Ascending aorta (tissue), 2 donors: ENCODE measurements at regions not wholly inside any gene's neighbourhood (a gene's known extent, or its start where the extent isn't known, plus 50 kb on each side); places are given as distances from the start of the nearest gene placed in this dataset.

Experiments
- DNase-seq, 2 donors: peaks; one replicate each; pipeline ENCODE4 v3.0.0-alpha.2; 2019; ENCODE audit warnings: low spot score in 2 of 2
- H3K27ac ChIP-seq, 2 donors: fragments of 200-600 bp; sonication (generic); one replicate each; pipeline ENCODE4 v1.5.1; 2016 to 2017; ENCODE audit warnings: mild to moderate bottlenecking in 1 of 2
- H3K27me3 ChIP-seq: fragments of 200-600 bp; sonication (generic); one replicate; pipeline ENCODE4 v1.5.1; 2017
- H3K36me3 ChIP-seq, 2 donors: fragments of 200-600 bp; sonication (generic); one replicate each; pipeline ENCODE4 v1.5.1; 2016
- H3K4me1 ChIP-seq, 2 donors: fragments of 200-600 bp; sonication (generic); one replicate each; pipeline ENCODE4 v1.5.1; 2016 to 2017; ENCODE audit warnings: mild to moderate bottlenecking in 1 of 2
- H3K4me3 ChIP-seq, 2 donors: fragments of 200-600 bp; sonication (generic); one replicate each; pipeline ENCODE4 v1.5.1; 2016 to 2017; ENCODE audit warnings: mild to moderate bottlenecking in 1 of 2
- H3K9me3 ChIP-seq, 2 donors: fragments of 200-600 bp; sonication (generic); one replicate each; pipeline ENCODE4 v1.5.1; 2016
- CTCF ChIP-seq, 3 experiments: fragments of 200-600 bp in 2 of 3; fragments of 450-650 bp in 1 of 3; sonication (generic) in 2 of 3; IDR thresholded peaks; one replicate each; pipeline ENCODE4 v1.5.1; 2016 to 2019; ENCODE audit warnings: antibody characterized with exemption in 3 of 3, mild to moderate bottlenecking in 1 of 3, moderate library complexity in 1 of 3
- intact Hi-C: fragments of 100-400 bp; cut with DNase I; formaldehyde crosslinking; loops from one replicate; pipeline ENCODE4 v1.15.1; 2023

GRCh38 chr9:34825775-34826174 lies 115.8 kb upstream of the CCL21 start:
- H3K4me1 ChIP-seq: no peaks in the 10 kb centered on the region
- DNase-seq: no peak
- intact Hi-C loops: no loop called here
- no peak for TF ChIP-seq CTCF (IDR thresholded peaks at IDR 0.05)
- no peaks in the 10 kb centered on the region for H3K9me3 ChIP-seq
- no peak overlapping the region for H3K4me3 ChIP-seq
- no peak overlapping the region for H3K27ac ChIP-seq
- H3K36me3 ChIP-seq: no peaks in the 10 kb centered on the region
- H3K27me3 ChIP-seq: no peaks in the 10 kb centered on the region

GRCh38 chr9:34823778-34824177 lies 113.8 kb upstream of the CCL21 start:
- no peak overlapping the region for H3K4me3 ChIP-seq
- H3K36me3 ChIP-seq: no peaks in the 10 kb centered on the region
- TF ChIP-seq CTCF (IDR thresholded peaks at IDR 0.05): no peak
- peaks cover 0 to 13% of the 10 kb centered on the region in 2 donors for H3K9me3 ChIP-seq
- no peak for DNase-seq
- H3K4me1 ChIP-seq: no peaks in the 10 kb centered on the region
- H3K27me3 ChIP-seq: no peaks in the 10 kb centered on the region
- intact Hi-C loops: no loop called here
- H3K27ac ChIP-seq: no peak overlapping the region

- Histone ChIP-seq H3K27me3 (no peaks in the 10 kb centered on the region), H3K4me3 (no peak overlapping the region), H3K36me3 (no peaks in the 10 kb centered on the region), H3K9me3 (peaks cover 0 to 22% of the 10 kb centered on the region in 2 donors), H3K27ac (no peak overlapping the region), H3K4me1 (no peaks in the 10 kb centered on the region)
- no peak for DNase-seq
- intact Hi-C loops: no loop called here
- no peak for TF ChIP-seq CTCF (IDR thresholded peaks at IDR 0.05)
These were observed 100.2 kb upstream of the CCL21 start for GRCh38 chr9:34810187-34810524.

GRCh38 chr9:34809504-34810186 lies 99.7 kb upstream of the CCL21 start:
- Histone ChIP-seq H3K9me3 (peaks cover 0 to 27% of the 10 kb centered on the region in 2 donors), H3K27ac (no peak overlapping the region), H3K36me3 (no peaks in the 10 kb centered on the region), H3K27me3 (no peaks in the 10 kb centered on the region), H3K4me1 (no peaks in the 10 kb centered on the region), H3K4me3 (peak overlapping the region in 1 of 2 donors; percentile 16)
- intact Hi-C loops: no loop called here
- TF ChIP-seq CTCF (IDR thresholded peaks at IDR 0.05): no peak
- no peak for DNase-seq

GRCh38 chr9:34802916-34803315 lies 93.0 kb upstream of the CCL21 start:
- TF ChIP-seq CTCF (IDR thresholded peaks at IDR 0.05): no peak
- no peak overlapping the region for H3K4me3 ChIP-seq

GRCh38 chr9:34797367-34797766 lies 87.4 kb upstream of the CCL21 start:
- no peaks in the 10 kb centered on the region for H3K9me3 ChIP-seq
- H3K27me3 ChIP-seq: no peaks in the 10 kb centered on the region
- intact Hi-C loops: no loop called here
- H3K4me1 ChIP-seq: no peaks in the 10 kb centered on the region
- no peak for TF ChIP-seq CTCF (IDR thresholded peaks at IDR 0.05)
- no peak overlapping the region for H3K27ac ChIP-seq
- no peak for DNase-seq
- no peak overlapping the region for H3K4me3 ChIP-seq
- H3K36me3 ChIP-seq: no peaks in the 10 kb centered on the region

More at GRCh38 chr9:34802916-34803315, 93.0 kb upstream of the CCL21 start:
- no peaks in the 10 kb centered on the region for H3K4me1 ChIP-seq
- no peak for DNase-seq
- H3K9me3 ChIP-seq: peaks cover 0 to 15% of the 10 kb centered on the region in 2 donors
- intact Hi-C loops: no loop called here
- H3K27me3 ChIP-seq: no peaks in the 10 kb centered on the region
- H3K36me3 ChIP-seq: no peaks in the 10 kb centered on the region
- no peak overlapping the region for H3K27ac ChIP-seq
